ENCODE measurements at regions not wholly inside any gene's neighbourhood (a gene's known extent, or its start where the extent isn't known, plus 50 kb on each side); places are given as distances from the start of the nearest gene placed in this dataset.

DNA sequence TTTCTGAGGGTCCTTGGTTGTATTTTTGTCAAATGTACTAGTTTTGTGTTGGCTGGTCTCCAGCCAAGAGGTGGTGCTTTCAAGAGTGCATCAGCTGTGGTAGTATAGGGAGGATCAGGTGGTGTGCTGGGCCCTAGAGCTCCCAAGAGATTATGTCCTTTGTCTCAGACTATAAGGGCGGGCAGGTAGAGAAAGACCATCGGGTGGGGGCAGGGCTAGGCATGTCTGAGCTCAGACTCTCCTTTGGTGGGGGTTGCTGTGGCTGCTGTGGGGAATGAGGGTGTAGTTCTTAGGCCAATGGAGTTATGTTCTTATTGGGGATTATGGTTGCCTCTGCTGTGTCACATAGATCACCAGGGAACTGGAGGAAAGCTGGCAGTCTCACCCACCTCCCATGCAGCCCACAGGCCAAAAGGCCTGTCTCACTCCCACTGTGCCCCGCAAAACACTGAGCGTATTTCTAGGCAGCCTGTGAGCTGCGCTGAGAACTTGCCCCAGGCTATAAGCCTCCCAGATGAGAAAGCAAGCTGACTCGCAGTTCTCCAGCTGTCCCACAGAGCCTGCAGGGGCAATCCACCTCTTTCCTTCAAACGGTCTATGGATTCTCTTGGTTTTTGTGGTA is 1066.7 kb downstream of the GRM8 start:
- TF ChIP-seq, protein P1, sequence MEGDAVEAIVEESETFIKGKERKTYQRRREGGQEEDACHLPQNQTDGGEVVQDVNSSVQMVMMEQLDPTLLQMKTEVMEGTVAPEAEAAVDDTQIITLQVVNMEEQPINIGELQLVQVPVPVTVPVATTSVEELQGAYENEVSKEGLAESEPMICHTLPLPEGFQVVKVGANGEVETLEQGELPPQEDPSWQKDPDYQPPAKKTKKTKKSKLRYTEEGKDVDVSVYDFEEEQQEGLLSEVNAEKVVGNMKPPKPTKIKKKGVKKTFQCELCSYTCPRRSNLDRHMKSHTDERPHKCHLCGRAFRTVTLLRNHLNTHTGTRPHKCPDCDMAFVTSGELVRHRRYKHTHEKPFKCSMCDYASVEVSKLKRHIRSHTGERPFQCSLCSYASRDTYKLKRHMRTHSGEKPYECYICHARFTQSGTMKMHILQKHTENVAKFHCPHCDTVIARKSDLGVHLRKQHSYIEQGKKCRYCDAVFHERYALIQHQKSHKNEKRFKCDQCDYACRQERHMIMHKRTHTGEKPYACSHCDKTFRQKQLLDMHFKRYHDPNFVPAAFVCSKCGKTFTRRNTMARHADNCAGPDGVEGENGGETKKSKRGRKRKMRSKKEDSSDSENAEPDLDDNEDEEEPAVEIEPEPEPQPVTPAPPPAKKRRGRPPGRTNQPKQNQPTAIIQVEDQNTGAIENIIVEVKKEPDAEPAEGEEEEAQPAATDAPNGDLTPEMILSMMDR (conservative IDR thresholded peaks at IDR 0.05 in 1 of 2, IDR thresholded peaks at IDR 0.05 in 1 of 2; ENCODE audit: extremely low read depth in 1 of 2, insufficient read depth in 1 of 2, low read depth in 1 of 2, low read length in 2 of 2): no peak
- TF ChIP-seq EZH2 (IDR thresholded peaks at IDR 0.05; ENCODE audit: borderline replicate concordance, low read length): no peak
